ENCODE measurements at regions not wholly inside any gene's neighbourhood (a gene's known extent, or its start where the extent isn't known, plus 50 kb on each side); places are given as distances from the start of the nearest gene placed in this dataset.

GRCh38 chr9:73595036-73595545 lies 443.4 kb downstream of the ANXA1 start:
- no peaks in the 10 kb centered on the region for H3K4me1 ChIP-seq (ENCODE audit: control insufficient read depth, extremely low read depth, insufficient read depth, low read length)
- H3K79me2 ChIP-seq (ENCODE audit: control insufficient read depth, insufficient read depth, low read length): no peaks in the 10 kb centered on the region
- no peaks in the 10 kb centered on the region for H4K20me1 ChIP-seq (replicated peaks; ENCODE audit: control insufficient read depth, extremely low read depth, insufficient read depth, low read length)
- DNase-seq (ENCODE audit: low read depth, low spot score) (no peak), FAIRE-seq (no peak)
- H3K36me3 ChIP-seq (ENCODE audit: control insufficient read depth in 2 of 2, extremely low read depth in 1 of 2, insufficient read depth in 2 of 2, low read length in 2 of 2): no peaks in the 10 kb centered on the region
- no TSS peak for BruUV-seq (replicated peaks)
- no peak overlapping the region for H3K4me2 ChIP-seq (ENCODE audit: insufficient read depth, low read length)
- ChIA-PET POLR2A (no interaction called here), CTCF (no interaction called here)
- H3K9ac ChIP-seq (replicated peaks; ENCODE audit: extremely low read depth, insufficient read depth, low read length): no peak overlapping the region
- intact Hi-C loops (cut with micrococcal nuclease) (no loop called here), dilution Hi-C loops (cut with MboI; ENCODE audit: extremely low pct_ligation_motif_present, low sequenced_read_pairs) (no loop called here)
- no peaks in the 10 kb centered on the region for H3K9me3 ChIP-seq (replicated peaks; ENCODE audit: control insufficient read depth, insufficient read depth, low read length)
- no peak overlapping the region for H3K4me3 ChIP-seq (replicated peaks in 1 of 3; ENCODE audit: insufficient read depth in 1 of 3, low read depth in 1 of 3, low read length in 3 of 3)
- no peaks in the 10 kb centered on the region for H3K9me1 ChIP-seq (replicated peaks; ENCODE audit: control insufficient read depth, extremely low read depth, insufficient read depth, low read length)
- no peaks in the 10 kb centered on the region for H3K27me3 ChIP-seq (ENCODE audit: control insufficient read depth in 2 of 2, insufficient read depth in 2 of 2, low read length in 2 of 2)
- TF ChIP-seq POLR2A (IDR thresholded peaks at IDR 0.05; ENCODE audit: low read depth, low read length) (no peak), GATA2 (IDR thresholded peaks at IDR 0.05; ENCODE audit: insufficient read depth, insufficient read length, low read depth, low read length) (no peak), JUN (IDR thresholded peaks at IDR 0.05; ENCODE audit: borderline replicate concordance, insufficient read depth, insufficient read length, low read depth) (no peak), MAX (IDR thresholded peaks at IDR 0.05; ENCODE audit: insufficient read depth, insufficient read length) (no peak), MYC (IDR thresholded peaks at IDR 0.05; ENCODE audit: low read depth, low read length) (no peak), POLR2AphosphoS5 (IDR thresholded peaks at IDR 0.05; ENCODE audit: insufficient read depth, low read depth, low read length) (no peak), FOS (IDR thresholded peaks at IDR 0.05; ENCODE audit: borderline replicate concordance, insufficient read depth, low read length) (no peak), EZH2 (IDR thresholded peaks at IDR 0.05; ENCODE audit: borderline replicate concordance, low read depth, low read length, severe bottlenecking) (no peak)
- no peak overlapping the region for H3K27ac ChIP-seq (ENCODE audit: insufficient read depth, low read depth, low read length)
- H2AFZ ChIP-seq (ENCODE audit: low read depth, low read length): no peak overlapping the region

- Histone ChIP-seq H3K27me3 (ENCODE audit: control insufficient read depth in 2 of 2, insufficient read depth in 2 of 2, low read length in 2 of 2) (no peaks in the 10 kb centered on the region), H3K9me1 (replicated peaks; ENCODE audit: control insufficient read depth, extremely low read depth, insufficient read depth, low read length) (no peaks in the 10 kb centered on the region), H3K4me3 (replicated peaks in 1 of 3; ENCODE audit: insufficient read depth in 1 of 3, low read depth in 1 of 3, low read length in 3 of 3) (no peak overlapping the region), H3K27ac (ENCODE audit: insufficient read depth, low read depth, low read length) (no peak overlapping the region), H3K4me1 (ENCODE audit: control insufficient read depth, extremely low read depth, insufficient read depth, low read length) (no peaks in the 10 kb centered on the region), H3K9me3 (replicated peaks; ENCODE audit: control insufficient read depth, insufficient read depth, low read length) (no peaks in the 10 kb centered on the region), H3K36me3 (ENCODE audit: control insufficient read depth in 2 of 2, extremely low read depth in 1 of 2, insufficient read depth in 2 of 2, low read length in 2 of 2) (no peaks in the 10 kb centered on the region), H2AFZ (ENCODE audit: low read depth, low read length) (no peak overlapping the region), H3K4me2 (ENCODE audit: insufficient read depth, low read length) (no peak overlapping the region), H3K79me2 (ENCODE audit: control insufficient read depth, insufficient read depth, low read length) (no peaks in the 10 kb centered on the region), H3K9ac (replicated peaks; ENCODE audit: extremely low read depth, insufficient read depth, low read length) (no peak overlapping the region), H4K20me1 (replicated peaks; ENCODE audit: control insufficient read depth, extremely low read depth, insufficient read depth, low read length) (no peaks in the 10 kb centered on the region)
- ChIA-PET CTCF (no interaction called here), POLR2A (no interaction called here)
- BruUV-seq (replicated peaks): no TSS peak
- TF ChIP-seq POLR2A (IDR thresholded peaks at IDR 0.05; ENCODE audit: low read depth, low read length) (no peak), MAX (IDR thresholded peaks at IDR 0.05; ENCODE audit: insufficient read depth, insufficient read length) (no peak), CTCF (IDR thresholded peaks at IDR 0.05; ENCODE audit: extremely low read depth in 1 of 2, insufficient read depth in 1 of 2, low read depth in 1 of 2, low read length in 2 of 2) (no peak), POLR2AphosphoS5 (IDR thresholded peaks at IDR 0.05; ENCODE audit: insufficient read depth, low read depth, low read length) (no peak), GATA2 (IDR thresholded peaks at IDR 0.05; ENCODE audit: insufficient read depth, insufficient read length, low read depth, low read length) (no peak), JUN (IDR thresholded peaks at IDR 0.05; ENCODE audit: borderline replicate concordance, insufficient read depth, insufficient read length, low read depth) (no peak), MYC (IDR thresholded peaks at IDR 0.05; ENCODE audit: low read depth, low read length) (no peak), EZH2 (IDR thresholded peaks at IDR 0.05; ENCODE audit: borderline replicate concordance, low read depth, low read length, severe bottlenecking) (no peak), FOS (IDR thresholded peaks at IDR 0.05; ENCODE audit: borderline replicate concordance, insufficient read depth, low read length) (no peak)
- intact Hi-C loops (cut with micrococcal nuclease) (no loop called here), dilution Hi-C loops (cut with MboI; ENCODE audit: extremely low pct_ligation_motif_present, low sequenced_read_pairs) (no loop called here)
- FAIRE-seq: no peak
- DNase-seq (ENCODE audit: low read depth, low spot score): no peak
These were observed 444.7 kb downstream of the ANXA1 start for GRCh38 chr9:73596321-73596720.

Measured in endothelial cell of umbilical vein (primary cell).